ENCODE measurements at regions not wholly inside any gene's neighbourhood (a gene's known extent, or its start where the extent isn't known, plus 50 kb on each side); places are given as distances from the start of the nearest gene placed in this dataset.

- DNase-seq, result no peak
- H3K4me1 ChIP-seq, result no peaks in the 10 kb centered on the region
- H3K27ac ChIP-seq, result no peak overlapping the region
- no peak for ATAC-seq
- H3K9me3 ChIP-seq, result no peaks in the 10 kb centered on the region
- H3K36me3 ChIP-seq, result no peaks in the 10 kb centered on the region
- no peak overlapping the region for H3K4me3 ChIP-seq
- intact Hi-C loops (cut with DNase I), result no loop called here
- no peak for TF ChIP-seq CTCF (IDR thresholded peaks at IDR 0.05)
- H3K27me3 ChIP-seq (ENCODE audit: low read depth), result no peaks in the 10 kb centered on the region
These were observed 79.5 kb upstream of the DAB1 start for GRCh38 chr1:57503337-57503736.

GRCh38 chr1:57500136-57500830 is 76.4 kb upstream of the DAB1 start:
- TF ChIP-seq CTCF (IDR thresholded peaks at IDR 0.05), result no peak
- ATAC-seq (no peak), DNase-seq (no peak)
- Histone ChIP-seq H3K9me3 (no peaks in the 10 kb centered on the region), H3K4me1 (no peaks in the 10 kb centered on the region), H3K27me3 (ENCODE audit: low read depth) (no peaks in the 10 kb centered on the region), H3K4me3 (no peak overlapping the region), H3K36me3 (no peaks in the 10 kb centered on the region), H3K27ac (no peak overlapping the region)
- intact Hi-C loops (cut with DNase I), result no loop called here

DNA sequence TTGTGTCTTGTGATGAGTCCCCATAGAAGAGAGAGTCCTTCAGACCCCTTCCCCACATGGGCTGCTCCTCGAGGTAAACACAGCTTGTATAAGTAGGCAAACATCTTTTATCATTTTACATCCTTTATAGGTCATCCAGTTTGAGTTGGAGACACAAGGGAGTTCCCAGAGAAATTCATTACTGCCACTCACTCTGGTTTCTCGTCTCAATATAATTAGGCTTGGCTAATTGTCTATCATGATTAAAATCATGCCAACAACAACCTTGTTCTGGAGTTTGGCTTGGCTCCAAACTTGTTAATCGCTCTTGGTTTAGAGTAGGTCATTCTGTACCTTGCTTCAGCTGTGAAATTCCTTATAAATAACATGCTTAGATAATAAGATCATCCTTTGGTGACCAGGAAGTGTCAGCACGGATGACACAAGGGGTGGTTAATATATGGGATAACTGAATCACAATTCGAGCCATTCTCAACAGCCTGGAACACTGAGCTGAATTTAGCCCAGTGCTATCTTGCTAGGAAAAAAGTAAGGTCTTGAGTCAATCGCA is 70.7 kb upstream of the DAB1 start:
- no peak overlapping the region for H3K4me3 ChIP-seq
- intact Hi-C loops (cut with DNase I), result no loop called here
- DNase-seq (no peak), ATAC-seq (no peak)
- H3K27ac ChIP-seq, result no peak overlapping the region
- no peaks in the 10 kb centered on the region for H3K36me3 ChIP-seq
- H3K4me1 ChIP-seq, result no peaks in the 10 kb centered on the region
- no peaks in the 10 kb centered on the region for H3K9me3 ChIP-seq
- no peak for TF ChIP-seq CTCF (IDR thresholded peaks at IDR 0.05)
- H3K27me3 ChIP-seq (ENCODE audit: low read depth), result no peaks in the 10 kb centered on the region

- ATAC-seq, result no peak
- no peak for DNase-seq
- intact Hi-C loops (cut with DNase I), result no loop called here
- H3K36me3 ChIP-seq, result no peaks in the 10 kb centered on the region
- TF ChIP-seq CTCF (IDR thresholded peaks at IDR 0.05), result no peak
- no peaks in the 10 kb centered on the region for H3K9me3 ChIP-seq
- no peak overlapping the region for H3K4me3 ChIP-seq
- H3K4me1 ChIP-seq, result no peaks in the 10 kb centered on the region
- no peak overlapping the region for H3K27ac ChIP-seq
- no peaks in the 10 kb centered on the region for H3K27me3 ChIP-seq (ENCODE audit: low read depth)
These were observed 68.8 kb upstream of the DAB1 start for GRCh38 chr1:57492586-57493226.

DNA sequence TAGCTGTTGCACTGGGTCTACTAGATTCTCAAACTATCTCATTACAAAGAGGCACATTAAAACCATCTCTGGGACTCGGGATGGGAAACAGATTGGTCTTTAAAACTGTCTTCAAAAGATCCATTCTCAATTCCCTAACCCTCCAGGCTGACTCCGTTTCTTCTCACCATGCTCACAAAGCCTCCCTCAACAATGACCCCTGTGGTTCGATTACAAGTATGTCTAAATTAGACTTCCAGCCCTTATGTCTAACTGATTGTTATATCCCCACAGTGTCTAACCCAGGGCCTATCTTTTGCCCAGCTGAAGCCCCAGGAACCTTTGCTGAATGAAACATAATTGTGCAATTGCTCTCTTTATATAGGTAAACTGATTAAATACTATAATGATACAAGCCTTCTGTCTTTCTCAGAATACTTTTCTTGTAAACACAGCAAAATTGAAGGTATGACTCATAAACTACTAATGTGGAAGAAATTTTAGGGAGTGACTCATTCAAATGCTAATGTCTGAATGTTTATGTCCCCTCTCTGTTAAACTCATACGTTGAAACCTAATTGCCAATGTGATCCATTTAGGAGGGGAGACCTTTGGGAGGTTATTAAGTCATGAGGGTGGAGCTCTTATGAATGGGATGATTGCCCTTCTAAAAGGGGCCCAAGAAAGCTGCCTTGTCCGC is 65.6 kb upstream of the DAB1 start:
- DNase-seq (no peak), ATAC-seq (no peak)
- Histone ChIP-seq H3K36me3 (no peaks in the 10 kb centered on the region), H3K27ac (no peak overlapping the region), H3K4me1 (no peaks in the 10 kb centered on the region), H3K9me3 (no peaks in the 10 kb centered on the region), H3K4me3 (no peak overlapping the region), H3K27me3 (ENCODE audit: low read depth) (no peaks in the 10 kb centered on the region)
- TF ChIP-seq CTCF (IDR thresholded peaks at IDR 0.05), result no peak
- intact Hi-C loops (cut with DNase I), result no loop called here
